ENCODE measurements at regions not wholly inside any gene's neighbourhood (a gene's known extent, or its start where the extent isn't known, plus 50 kb on each side); places are given as distances from the start of the nearest gene placed in this dataset.

DNA sequence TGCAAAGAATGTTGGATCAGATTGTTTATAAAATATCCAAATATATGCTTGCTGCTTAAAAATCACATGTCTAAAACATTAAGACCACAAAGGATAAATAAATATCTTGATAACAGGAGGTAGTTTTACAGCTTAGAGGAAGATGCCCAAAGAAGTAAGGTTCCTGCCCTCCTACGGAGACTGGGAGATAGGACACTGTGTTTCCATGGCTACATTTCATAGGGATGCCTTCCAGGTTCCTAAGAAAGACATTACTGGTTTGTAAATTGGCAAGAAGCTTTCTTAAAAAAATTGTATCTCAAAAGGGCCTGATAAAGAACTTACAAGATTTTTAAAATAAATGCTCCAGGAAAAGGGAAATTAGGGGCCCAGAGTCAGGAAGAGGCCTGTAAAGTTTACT lies 437.2 kb downstream of the HINT1 start:
- TF ChIP-seq POLR2A (IDR thresholded peaks at IDR 0.05; ENCODE audit: low read depth, low read length) (no peak), POLR2AphosphoS5 (IDR thresholded peaks at IDR 0.05; ENCODE audit: low read depth, low read length) (no peak)
